IMR-90 (cell line): ENCODE measurements at regions not wholly inside any gene's neighbourhood (a gene's known extent, or its start where the extent isn't known, plus 50 kb on each side); places are given as distances from the start of the nearest gene placed in this dataset.
A peak's percentile ranks its signal among the peaks of the same experiment; 100 is the strongest.

ENCODE experiments used
- ATAC-seq: fragments of 200-7000 bp; cut with Tn5 transposase; 2 replicates; pipeline ENCODE4 v1.9.1; 2020; ENCODE audit warnings: low read depth, mild to moderate bottlenecking, moderate library complexity
- BruUV-seq: library from RNA; stranded (reverse); fragments of 400-500 nt; replicated peaks from 2 replicates; lab custom pipeline; 2021; lab: Mats Ljungman, UMichigan
- CTCF ChIA-PET: fragments of 300-600 bp; formaldehyde crosslinking; extraction: SDS; loops from one replicate; lab custom pipeline; 2021; ENCODE audit warnings: antibody characterized with exemption; lab: Yijun Ruan, JAX
- POLR2A ChIA-PET: fragments of 300-600 bp; sonication (Branson Sonifier 250); formaldehyde crosslinking; loops from one replicate; lab custom pipeline; 2022; ENCODE audit warnings: antibody characterized with exemption; ENCODE audit not compliant: unreplicated experiment; lab: Charles Lee
- DNase-seq: peaks from one replicate; pipeline ENCODE4 v3.0.0; 2013
- H2AFZ ChIP-seq: replicated peaks from 2 replicates; pipeline ENCODE3; 2013; ENCODE audit warnings: low read length, mild to moderate bottlenecking; ENCODE audit not compliant: poor library complexity
- H2AK5ac ChIP-seq: 2 replicates; pipeline ENCODE4 v1.6.1; 2013; ENCODE audit warnings: low read depth, low read length, inconsistent platforms
- H2AK9ac ChIP-seq: replicated peaks from 2 replicates; pipeline ENCODE3; 2013; ENCODE audit warnings: mild to moderate bottlenecking, low read depth, low read length, moderate library complexity; ENCODE audit not compliant: poor library complexity
- H2BK120ac ChIP-seq: 2 replicates; pipeline ENCODE4 v1.6.1; 2013; ENCODE audit warnings: low read depth, low read length, inconsistent platforms
- H2BK15ac ChIP-seq: 3 replicates; pipeline ENCODE4 v1.6.1; 2013; ENCODE audit warnings: low read depth, low read length, inconsistent platforms
- H2BK20ac ChIP-seq: 2 replicates; pipeline ENCODE4 v1.6.1; 2013; ENCODE audit warnings: low read depth, mild to moderate bottlenecking, inconsistent platforms, low read length, moderate library complexity
- H2BK5ac ChIP-seq: 2 replicates; pipeline ENCODE4 v1.6.1; 2013; ENCODE audit warnings: mild to moderate bottlenecking, low read depth, low read length, inconsistent platforms; ENCODE audit not compliant: poor library complexity, severe bottlenecking
- H3K14ac ChIP-seq: replicated peaks from 2 replicates; pipeline ENCODE4 v1.6.1; 2013; ENCODE audit warnings: low read depth, low read length, inconsistent platforms
- H3K18ac ChIP-seq: 2 replicates; pipeline ENCODE4 v1.6.1; 2013; ENCODE audit warnings: low read depth, low read length, control low read depth
- H3K23ac ChIP-seq: 2 replicates; pipeline ENCODE4 v1.6.1; 2013; ENCODE audit warnings: low read depth, low read length, inconsistent platforms
- H3K27ac ChIP-seq: 2 replicates; pipeline ENCODE4 v1.5.1; 2013; ENCODE audit warnings: mild to moderate bottlenecking, control low read depth, low read length; ENCODE audit not compliant: insufficient read depth
- H3K27me3 ChIP-seq: 2 replicates; pipeline ENCODE4 v1.6.1; 2013; ENCODE audit warnings: low read length; ENCODE audit not compliant: control insufficient read depth, insufficient read depth
- H3K36me3 ChIP-seq: 2 replicates; pipeline ENCODE4 v1.6.1; 2013; ENCODE audit warnings: low read length, mixed read lengths; ENCODE audit not compliant: control insufficient read depth, insufficient read depth
- H3K4ac ChIP-seq: 2 replicates; pipeline ENCODE4 v1.6.1; 2013; ENCODE audit warnings: low read depth, low read length, inconsistent platforms
- H3K4me1 ChIP-seq: 2 replicates; pipeline ENCODE4 v1.6.1; 2013; ENCODE audit warnings: low read length, mixed read lengths; ENCODE audit not compliant: control insufficient read depth, insufficient read depth
- H3K4me2 ChIP-seq: 2 replicates; pipeline ENCODE4 v1.6.1; 2013; ENCODE audit warnings: low read depth, mild to moderate bottlenecking, control low read depth, low read length, moderate library complexity
- H3K4me3 ChIP-seq: 2 replicates; pipeline ENCODE4 v1.5.1; 2013; ENCODE audit warnings: low read depth, mild to moderate bottlenecking, control low read depth, low read length, moderate library complexity; ENCODE audit not compliant: insufficient read depth
- H3K56ac ChIP-seq: 2 replicates; pipeline ENCODE4 v1.6.1; 2013; ENCODE audit warnings: low read length, inconsistent platforms; ENCODE audit not compliant: insufficient read depth; ENCODE audit errors: extremely low read depth
- H3K79me1 ChIP-seq, 2 experiments: 2 replicates each; pipeline ENCODE4 v1.6.1; 2013; ENCODE audit warnings: low read length in 2 of 2, inconsistent platforms in 1 of 2, low read depth in 1 of 2
- H3K9ac ChIP-seq: 2 replicates; pipeline ENCODE4 v1.6.1; 2013; ENCODE audit warnings: low read depth, low read length, control low read depth
- H3K9me1 ChIP-seq: 2 replicates; pipeline ENCODE4 v1.6.1; 2013; ENCODE audit warnings: low read length, inconsistent platforms; ENCODE audit not compliant: insufficient read depth
- H3K9me3 ChIP-seq: 2 replicates; pipeline ENCODE4 v1.6.1; 2013; ENCODE audit warnings: low read length; ENCODE audit not compliant: control insufficient read depth, insufficient read depth
- H4K20me1 ChIP-seq: 2 replicates; pipeline ENCODE4 v1.6.1; 2013; ENCODE audit warnings: low read length, inconsistent platforms; ENCODE audit not compliant: insufficient read depth
- H4K5ac ChIP-seq: 2 replicates; pipeline ENCODE4 v1.6.1; 2013; ENCODE audit warnings: mild to moderate bottlenecking, low read depth, low read length, control low read depth
- H4K8ac ChIP-seq, 2 experiments: 2 replicates each; pipeline ENCODE4 v1.6.1; 2013; ENCODE audit warnings: low read depth in 2 of 2, low read length in 2 of 2, control low read depth in 1 of 2, inconsistent platforms in 1 of 2
- H4K91ac ChIP-seq: 2 replicates; pipeline ENCODE4 v1.6.1; 2013; ENCODE audit warnings: low read depth, low read length, inconsistent platforms; ENCODE audit not compliant: insufficient read depth
- BHLHE40 ChIP-seq: fragments of 150-350 bp; IDR thresholded peaks from 2 replicates; pipeline ENCODE4 v1.6.1; 2016; ENCODE audit warnings: mild to moderate bottlenecking, low read depth, low read length
- CEBPB ChIP-seq: IDR thresholded peaks from 2 replicates; pipeline ENCODE4 v1.6.1; 2012; ENCODE audit warnings: low read depth, low read length, improper control_type of control experiment
- CHD1 ChIP-seq: IDR thresholded peaks from 2 replicates; pipeline ENCODE4 v1.6.1; 2012; ENCODE audit warnings: low read depth, low read length, improper control_type of control experiment
- CTCF ChIP-seq: conservative IDR thresholded peaks from 2 replicates; pipeline ENCODE4 v1.5.1; 2012; ENCODE audit warnings: mild to moderate bottlenecking, low read depth, low read length, improper control_type of control experiment
- FOS ChIP-seq: fragments of 150-350 bp; IDR thresholded peaks from 2 replicates; pipeline ENCODE4 v1.6.1; 2016; ENCODE audit warnings: low read depth, low read length
- MAFK ChIP-seq: IDR thresholded peaks from 2 replicates; pipeline ENCODE4 v1.6.1; 2012; ENCODE audit warnings: low read depth, low read length, improper control_type of control experiment
- MAZ ChIP-seq: IDR thresholded peaks from 2 replicates; pipeline ENCODE4 v1.6.1; 2012; ENCODE audit warnings: low read depth, mild to moderate bottlenecking, low read length, improper control_type of control experiment, moderate library complexity, borderline replicate concordance
- MXI1 ChIP-seq: IDR thresholded peaks from 2 replicates; pipeline ENCODE4 v1.6.1; 2012; ENCODE audit warnings: low read depth, mild to moderate bottlenecking, low read length, moderate library complexity, borderline replicate concordance
- NFE2L2 ChIP-seq: fragments of 150-350 bp; IDR thresholded peaks from 2 replicates; pipeline ENCODE4 v1.6.1; 2016; ENCODE audit warnings: low read depth, mild to moderate bottlenecking, low read length
- RCOR1 ChIP-seq: IDR thresholded peaks from 2 replicates; pipeline ENCODE4 v1.6.1; 2012; ENCODE audit warnings: mild to moderate bottlenecking, low read length, improper control_type of control experiment; ENCODE audit not compliant: insufficient replicate concordance
- RFX5 ChIP-seq: IDR thresholded peaks from 2 replicates; pipeline ENCODE4 v1.8.0; 2012; ENCODE audit warnings: low read depth, mild to moderate bottlenecking, low read length, moderate library complexity
- SMC3 ChIP-seq: fragments of 150-350 bp; IDR thresholded peaks from 2 replicates; pipeline ENCODE4 v1.6.1; 2016; ENCODE audit warnings: low read depth, mild to moderate bottlenecking, antibody characterized with exemption, low read length, moderate library complexity
- whole genome bisulfite sequencing, 2 experiments: methylation state at CpG; one replicate each; pipeline versions ENCODE4 v1.1.5 to v1.1.7; 2013; ENCODE audit warnings: missing lambda C conversion rate in 2 of 2; ENCODE audit not compliant: insufficient read length in 1 of 2; ENCODE audit errors: extremely low coverage in 2 of 2; 5-methylcytosine and 5-hydroxymethylcytosine counted together
- dilution Hi-C: fragments of 300-500 bp; cut with HindIII; formaldehyde crosslinking; loops from one replicate; pipeline ENCODE4 v1.14.3; 2018; ENCODE audit warnings: low sequenced_read_pairs; ENCODE audit not compliant: unreplicated experiment
- in situ Hi-C: fragments of 300-500 bp; cut with MboI; formaldehyde crosslinking; loops from 3 replicates; pipeline ENCODE4 v1.14.3; 2019; ENCODE audit warnings: low sequenced_read_pairs, inconsistent platforms, mixed read lengths
- intact Hi-C: fragments of 100-400 bp; cut with micrococcal nuclease; formaldehyde crosslinking; loops from 2 replicates; pipeline ENCODE4 v1.10.0; 2022
- TF ChIP-seq, protein P1 (sequence below): fragments of 150-350 bp; IDR thresholded peaks from 2 replicates; pipeline ENCODE4 v1.6.1; 2016; ENCODE audit warnings: low read depth, mild to moderate bottlenecking, low read length, moderate library complexity, borderline replicate concordance

DNA sequence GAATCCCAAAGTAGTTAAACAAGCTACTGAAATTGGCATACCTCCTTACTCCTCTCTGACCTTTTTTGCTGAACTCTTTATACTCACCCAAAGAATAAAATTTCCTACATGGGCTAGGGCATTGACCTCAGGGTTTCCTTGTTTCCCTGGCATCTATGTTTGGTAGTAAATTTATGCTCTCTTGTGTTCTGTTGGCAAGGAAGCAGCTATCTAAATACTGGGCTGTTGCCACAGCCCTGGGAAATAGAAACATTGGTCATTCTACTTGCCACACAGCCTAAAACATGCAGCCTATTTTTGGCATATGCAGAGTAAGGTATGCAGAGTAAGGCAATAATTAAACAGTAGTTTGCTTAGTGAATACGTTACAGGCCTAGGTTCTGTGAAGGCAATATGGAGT lies 351.4 kb downstream of the HLX start:
- intact Hi-C loops (no loop called here), dilution Hi-C loops (no loop called here), in situ Hi-C loops (no loop called here)
- BruUV-seq, result no TSS peak
- H3K27ac ChIP-seq, result no peak overlapping the region
- H3K79me1 ChIP-seq, result no peaks in the 10 kb centered on the region
- no peak overlapping the region for H3K18ac ChIP-seq
- H2AK9ac ChIP-seq, result no peak overlapping the region
- H2BK5ac ChIP-seq, result no peak overlapping the region
- H3K4me1 ChIP-seq, result no peaks in the 10 kb centered on the region
- no peaks in the 10 kb centered on the region for H3K9me3 ChIP-seq
- no peak overlapping the region for H3K4me2 ChIP-seq
- no peak overlapping the region for H4K91ac ChIP-seq
- no peaks in the 10 kb centered on the region for H3K36me3 ChIP-seq
- H3K4me3 ChIP-seq, result no peak overlapping the region
- no peaks in the 10 kb centered on the region for H3K27me3 ChIP-seq
- no peak overlapping the region for H4K5ac ChIP-seq
- H4K20me1 ChIP-seq, result no peaks in the 10 kb centered on the region
- DNase-seq (peak; percentile 37), ATAC-seq (0 out of 2 replicates have a peak, but pooled peaks have one; percentile 37)
- CTCF ChIA-PET, result interaction anchor here (0.6 kb wide), 1 partner anchor 150 kb away, joined by 6 read pairs; no protein-coding TSS in a partner anchor
- H3K23ac ChIP-seq, result no peak overlapping the region
- H3K4ac ChIP-seq, result no peak overlapping the region
- no peaks in the 10 kb centered on the region for H3K9me1 ChIP-seq
- H3K14ac ChIP-seq, result no peak overlapping the region
- no peak overlapping the region for H2BK15ac ChIP-seq
- POLR2A ChIA-PET, result interaction anchor here (0.6 kb wide), 1 partner anchor 60 kb away, joined by 3 read pairs; no protein-coding TSS in a partner anchor
- H3K56ac ChIP-seq, result no peak overlapping the region
- no peak overlapping the region for H2BK120ac ChIP-seq
- no peak overlapping the region for H3K9ac ChIP-seq
- H2BK20ac ChIP-seq, result no peak overlapping the region
- no peak overlapping the region for H2AFZ ChIP-seq
- TF ChIP-seq CEBPB, result no peak
- TF ChIP-seq MAZ, result no peak
- TF ChIP-seq BHLHE40, result no peak
- TF ChIP-seq FOS, result no peak
- no peak for TF ChIP-seq SMC3
- no peak for TF ChIP-seq RCOR1
- no peak for TF ChIP-seq MAFK
- no peak for TF ChIP-seq NFE2L2
- no peak for TF ChIP-seq CHD1
- no peak for TF ChIP-seq MXI1
- TF ChIP-seq RFX5, result no peak
- TF ChIP-seq, protein P1, sequence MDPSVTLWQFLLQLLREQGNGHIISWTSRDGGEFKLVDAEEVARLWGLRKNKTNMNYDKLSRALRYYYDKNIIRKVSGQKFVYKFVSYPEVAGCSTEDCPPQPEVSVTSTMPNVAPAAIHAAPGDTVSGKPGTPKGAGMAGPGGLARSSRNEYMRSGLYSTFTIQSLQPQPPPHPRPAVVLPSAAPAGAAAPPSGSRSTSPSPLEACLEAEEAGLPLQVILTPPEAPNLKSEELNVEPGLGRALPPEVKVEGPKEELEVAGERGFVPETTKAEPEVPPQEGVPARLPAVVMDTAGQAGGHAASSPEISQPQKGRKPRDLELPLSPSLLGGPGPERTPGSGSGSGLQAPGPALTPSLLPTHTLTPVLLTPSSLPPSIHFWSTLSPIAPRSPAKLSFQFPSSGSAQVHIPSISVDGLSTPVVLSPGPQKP, result no peak
- no peak for TF ChIP-seq CTCF
- H2AK5ac ChIP-seq, result no peak overlapping the region
- no peak overlapping the region for H4K8ac ChIP-seq
- no CpG with 5 or more reads among the region's 1 CpG for WGBS, 2 experiments
